CD14-positive monocyte (primary cell): ENCODE measurements at regions not wholly inside any gene's neighbourhood (a gene's known extent, or its start where the extent isn't known, plus 50 kb on each side); places are given as distances from the start of the nearest gene placed in this dataset.

Experiments
- DNase-seq, 3 donors: peaks; one replicate each; pipeline ENCODE4 v3.0.0-alpha.2; 2011 to 2022
- H2AFZ ChIP-seq: 2 replicates; pipeline ENCODE4 v1.6.0; 2012; ENCODE audit warnings: mild to moderate bottlenecking, low read depth, low read length, inconsistent platforms; ENCODE audit not compliant: insufficient read depth, poor library complexity, severe bottlenecking
- H3K27ac ChIP-seq, 2 donors: 1 replicate in 1 of 2; 2 replicates in 1 of 2; pipeline ENCODE4 v1.5.1; 2012 to 2013; ENCODE audit warnings: low read length in 2 of 2, control low read depth in 1 of 2, inconsistent platforms in 1 of 2, low read depth in 1 of 2, mild to moderate bottlenecking in 1 of 2
- H3K27me3 ChIP-seq, 2 donors: one replicate each; pipeline versions ENCODE4 v1.6.0 to v1.6.1; 2011 to 2013; ENCODE audit warnings: low read length in 2 of 2; ENCODE audit not compliant: control insufficient read depth in 2 of 2, insufficient read depth in 2 of 2
- H3K36me3 ChIP-seq, 2 donors: replicated peaks in 1 of 2; 1 replicate in 1 of 2; 2 replicates in 1 of 2; pipeline versions ENCODE4 v1.5.1 to v1.6.1; 2012 to 2013; ENCODE audit warnings: low read length in 2 of 2, control low read depth in 1 of 2, inconsistent platforms in 1 of 2, mild to moderate bottlenecking in 1 of 2; ENCODE audit not compliant: insufficient read depth in 2 of 2, control insufficient read depth in 1 of 2
- H3K4me1 ChIP-seq, 2 donors: 1 replicate in 1 of 2; 2 replicates in 1 of 2; pipeline versions ENCODE4 v1.5.1 to v1.6.1; 2012 to 2013; ENCODE audit warnings: low read length in 2 of 2, control low read depth in 1 of 2, inconsistent platforms in 1 of 2, mild to moderate bottlenecking in 1 of 2, moderate library complexity in 1 of 2; ENCODE audit not compliant: insufficient read depth in 2 of 2, control insufficient read depth in 1 of 2
- H3K4me2 ChIP-seq: replicated peaks from 2 replicates; pipeline ENCODE3; 2012; ENCODE audit warnings: low read length, moderate library complexity, mild to moderate bottlenecking; ENCODE audit not compliant: poor library complexity, severe bottlenecking; ENCODE audit errors: extremely low read depth
- H3K4me3 ChIP-seq, 3 experiments: fragments of 200-600 bp in 1 of 3; sonication (generic) in 1 of 3; replicated peaks in 1 of 3; 1 replicate in 2 of 3; 2 replicates in 1 of 3; pipeline ENCODE4 v1.5.1; 2011 to 2013; ENCODE audit warnings: low read length in 3 of 3, mild to moderate bottlenecking in 3 of 3, control low read depth in 2 of 3, low read depth in 2 of 3, inconsistent platforms in 1 of 3, moderate library complexity in 1 of 3
- H3K79me2 ChIP-seq: 2 replicates; pipeline ENCODE4 v1.6.0; 2012; ENCODE audit warnings: mild to moderate bottlenecking, control low read depth, inconsistent platforms, low read length, moderate library complexity; ENCODE audit not compliant: insufficient read depth
- H3K9ac ChIP-seq: 2 replicates; pipeline ENCODE4 v1.6.0; 2017; ENCODE audit warnings: low read length, mild to moderate bottlenecking; ENCODE audit not compliant: insufficient read depth, poor library complexity, severe bottlenecking
- H3K9me3 ChIP-seq, 2 donors: replicated peaks in 1 of 2; 1 replicate in 1 of 2; 2 replicates in 1 of 2; pipeline versions ENCODE4 v1.5.1 to v1.6.1; 2012 to 2013; ENCODE audit warnings: low read length in 2 of 2, control low read depth in 1 of 2; ENCODE audit not compliant: control insufficient read depth in 1 of 2, insufficient read depth in 1 of 2
- H4K20me1 ChIP-seq: 2 replicates; pipeline ENCODE4 v1.6.0; 2012; ENCODE audit warnings: mild to moderate bottlenecking, low read length, control low read depth, moderate library complexity; ENCODE audit not compliant: insufficient read depth
- H3K27ac Mint-ChIP-seq, 7 donors: one replicate each; pipeline ENCODE4 v1.8.0; 2020; ENCODE audit warnings: mild to moderate bottlenecking in 7 of 7, mixed read lengths in 7 of 7, moderate library complexity in 6 of 7, inconsistent platforms in 2 of 7
- H3K27me3 Mint-ChIP-seq, 3 donors: one replicate each; pipeline ENCODE4 v1.8.0; 2021 to 2022; ENCODE audit warnings: low read depth in 3 of 3, mild to moderate bottlenecking in 3 of 3, mixed read lengths in 3 of 3, moderate library complexity in 3 of 3, inconsistent platforms in 1 of 3
- H3K36me3 Mint-ChIP-seq, 2 donors: one replicate each; pipeline ENCODE4 v1.8.0; 2020; ENCODE audit warnings: mixed read lengths in 2 of 2, inconsistent platforms in 1 of 2, mild to moderate bottlenecking in 1 of 2
- H3K4me1 Mint-ChIP-seq: one replicate; pipeline ENCODE4 v1.8.0; 2020; ENCODE audit warnings: mild to moderate bottlenecking, mixed read lengths
- H3K4me3 Mint-ChIP-seq, 2 donors: one replicate each; pipeline ENCODE4 v1.8.0; 2020; ENCODE audit warnings: mild to moderate bottlenecking in 2 of 2, mixed read lengths in 2 of 2, moderate library complexity in 1 of 2
- H3K9me3 Mint-ChIP-seq, 7 donors: one replicate each; pipeline ENCODE4 v1.8.0; 2020 to 2022; ENCODE audit warnings: mixed read lengths in 7 of 7, mild to moderate bottlenecking in 6 of 7, moderate library complexity in 6 of 7, inconsistent platforms in 2 of 7
- whole genome bisulfite sequencing: methylation state at CpG from one replicate; pipeline ENCODE4 v1.1.5; 2013; ENCODE audit warnings: missing lambda C conversion rate; ENCODE audit not compliant: insufficient coverage; 5-methylcytosine and 5-hydroxymethylcytosine counted together
- intact Hi-C, 2 donors: fragments of 100-400 bp; cut with micrococcal nuclease; formaldehyde crosslinking; loops; one replicate each; pipeline versions ENCODE4 v1.15.0 to v1.15.1; 2023
- TF ChIP-seq, protein P1 (sequence below): fragments of 200-600 bp; IDR thresholded peaks from one replicate; pipeline ENCODE4 v1.8.0; 2022; ENCODE audit warnings: antibody characterized with exemption, mild to moderate bottlenecking

DNA sequence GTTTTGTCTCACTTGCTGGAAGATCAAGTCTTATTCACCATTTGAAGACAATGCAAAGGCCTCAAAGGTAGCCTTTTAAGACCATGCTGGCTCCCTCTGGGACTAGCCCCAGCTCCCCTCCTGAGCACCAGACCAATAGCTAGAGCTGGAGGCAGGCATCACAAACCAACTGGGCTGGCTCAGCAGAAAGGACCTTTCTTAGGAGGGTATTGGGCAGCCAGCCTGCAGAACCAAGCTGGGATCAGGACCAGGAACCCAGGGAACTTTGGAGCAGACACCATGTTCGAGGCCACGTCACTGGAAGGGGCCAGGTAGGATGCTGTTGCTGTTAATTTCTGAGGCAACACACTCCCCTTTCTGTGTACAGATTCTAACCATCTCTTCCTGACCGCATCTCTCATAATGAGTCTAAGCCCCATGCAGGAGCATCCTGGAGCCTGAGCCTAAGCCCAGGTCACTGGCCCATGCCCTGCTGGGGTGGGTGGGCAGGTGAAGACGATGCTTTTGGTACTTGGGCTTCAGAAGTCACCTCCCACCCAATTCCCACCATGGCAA lies 81.4 kb upstream of the KLF13 start:
- Mint-ChIP-seq H3K9me3 (peaks cover 0 to 2% (median 0%) of the 10 kb centered on the region in 7 donors), H3K4me1 (peaks cover 6% of the 10 kb centered on the region), H3K36me3 (no peaks in the 10 kb centered on the region), H3K4me3 (no peak overlapping the region), H3K27me3 (peaks cover 1 to 6% (median 3%) of the 10 kb centered on the region in 3 donors), H3K27ac (no peak overlapping the region)
- Histone ChIP-seq H4K20me1 (no peaks in the 10 kb centered on the region), H3K79me2 (no peaks in the 10 kb centered on the region), H3K9ac (no peak overlapping the region), H3K27me3 (no peaks in the 10 kb centered on the region), H3K4me2 (no peak overlapping the region), H3K9me3 (no peaks in the 10 kb centered on the region), H3K4me1 (no peaks in the 10 kb centered on the region), H2AFZ (no peak overlapping the region), H3K4me3 (no peak overlapping the region), H3K27ac (no peak overlapping the region), H3K36me3 (no peaks in the 10 kb centered on the region)
- no peak for DNase-seq
- intact Hi-C loops, result no loop called here
- 90% methylated on average over 2 of the region's 4 CpGs for WGBS
- TF ChIP-seq, protein P1, sequence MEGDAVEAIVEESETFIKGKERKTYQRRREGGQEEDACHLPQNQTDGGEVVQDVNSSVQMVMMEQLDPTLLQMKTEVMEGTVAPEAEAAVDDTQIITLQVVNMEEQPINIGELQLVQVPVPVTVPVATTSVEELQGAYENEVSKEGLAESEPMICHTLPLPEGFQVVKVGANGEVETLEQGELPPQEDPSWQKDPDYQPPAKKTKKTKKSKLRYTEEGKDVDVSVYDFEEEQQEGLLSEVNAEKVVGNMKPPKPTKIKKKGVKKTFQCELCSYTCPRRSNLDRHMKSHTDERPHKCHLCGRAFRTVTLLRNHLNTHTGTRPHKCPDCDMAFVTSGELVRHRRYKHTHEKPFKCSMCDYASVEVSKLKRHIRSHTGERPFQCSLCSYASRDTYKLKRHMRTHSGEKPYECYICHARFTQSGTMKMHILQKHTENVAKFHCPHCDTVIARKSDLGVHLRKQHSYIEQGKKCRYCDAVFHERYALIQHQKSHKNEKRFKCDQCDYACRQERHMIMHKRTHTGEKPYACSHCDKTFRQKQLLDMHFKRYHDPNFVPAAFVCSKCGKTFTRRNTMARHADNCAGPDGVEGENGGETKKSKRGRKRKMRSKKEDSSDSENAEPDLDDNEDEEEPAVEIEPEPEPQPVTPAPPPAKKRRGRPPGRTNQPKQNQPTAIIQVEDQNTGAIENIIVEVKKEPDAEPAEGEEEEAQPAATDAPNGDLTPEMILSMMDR, result no peak

DNA sequence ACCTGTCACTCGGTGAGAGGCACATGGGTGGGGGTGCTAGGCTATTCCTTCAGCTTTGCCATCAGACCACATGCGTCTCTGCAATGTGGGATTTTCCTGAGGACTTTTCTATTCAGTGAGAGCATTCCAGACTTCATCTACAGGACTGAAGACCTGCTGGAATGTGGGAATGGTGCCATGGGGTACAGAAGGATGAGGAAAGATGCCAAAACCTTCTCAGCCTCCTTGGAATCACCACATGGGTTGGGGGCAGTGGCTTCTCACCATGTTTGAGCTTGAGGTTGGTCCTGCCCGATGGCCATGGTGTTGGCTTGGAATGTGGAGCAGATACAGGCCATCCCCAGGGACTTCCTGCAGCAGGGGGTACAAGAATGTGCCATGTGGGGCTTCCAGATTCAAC lies 80.9 kb upstream of the KLF13 start:
- no peak overlapping the region for H3K4me3 ChIP-seq
- no peaks in the 10 kb centered on the region for H3K9me3 ChIP-seq
- WGBS, result 86% methylated on average over 1 of the region's 3 CpGs
- no peak overlapping the region for H3K27ac ChIP-seq
- intact Hi-C loops, result no loop called here
- no peaks in the 10 kb centered on the region for H3K79me2 ChIP-seq
- no peak overlapping the region for H3K9ac ChIP-seq
- H3K4me1 Mint-ChIP-seq, result peaks cover 3% of the 10 kb centered on the region
- no peaks in the 10 kb centered on the region for H3K36me3 Mint-ChIP-seq
- H4K20me1 ChIP-seq, result no peaks in the 10 kb centered on the region
- H3K27me3 Mint-ChIP-seq, result peaks cover 1 to 6% (median 3%) of the 10 kb centered on the region in 3 donors
- no peak overlapping the region for H3K4me3 Mint-ChIP-seq
- H3K4me1 ChIP-seq, result no peaks in the 10 kb centered on the region
- no peaks in the 10 kb centered on the region for H3K27me3 ChIP-seq
- peaks cover 0 to 2% (median 0%) of the 10 kb centered on the region in 7 donors for H3K9me3 Mint-ChIP-seq
- H3K4me2 ChIP-seq, result no peak overlapping the region
- H3K36me3 ChIP-seq, result no peaks in the 10 kb centered on the region
- H3K27ac Mint-ChIP-seq, result no peak overlapping the region
- TF ChIP-seq, protein P1, result no peak
- DNase-seq, result no peak
- no peak overlapping the region for H2AFZ ChIP-seq
